Fibroblast of skin of back (primary cell): ENCODE measurements at regions not wholly inside any gene's neighbourhood (a gene's known extent, or its start where the extent isn't known, plus 50 kb on each side); places are given as distances from the start of the nearest gene placed in this dataset.

Experiments used
- DNase-seq: peaks from one replicate; pipeline ENCODE4 v3.0.0-alpha.2; 2013

- DNase-seq, result no peak
Observed at GRCh38 chr3:28649266-28649665, 300.6 kb upstream of the AZI2 start.

- no peak for DNase-seq
Observed at GRCh38 chr3:28651159-28651558, 302.5 kb upstream of the AZI2 start.

DNA sequence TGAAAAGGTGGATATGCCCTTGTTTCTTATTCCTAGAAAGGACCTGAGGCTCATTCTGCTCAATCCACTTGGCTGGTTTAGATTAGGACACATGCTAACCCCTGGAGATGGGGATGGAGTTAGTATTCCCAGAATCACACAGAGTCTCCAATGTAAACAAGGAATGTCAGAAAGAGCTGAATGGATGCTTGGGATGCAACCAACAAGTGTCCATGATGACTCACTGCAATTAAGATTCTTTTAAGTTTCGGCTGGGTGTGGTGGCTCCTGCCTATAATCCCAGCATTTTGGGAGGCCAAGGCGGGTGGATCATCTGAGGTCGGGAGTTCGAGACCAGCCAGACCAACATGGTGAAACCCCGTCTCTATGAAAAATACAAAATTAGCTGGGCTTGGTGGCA is 315.5 kb upstream of the AZI2 start:
- DNase-seq, result no peak

GRCh38 chr3:28667646-28668621 is 319.3 kb upstream of the AZI2 start:
- DNase-seq, result peak; percentile 57

GRCh38 chr3:28669870-28670269 is 321.2 kb upstream of the AZI2 start:
- no peak for DNase-seq

- peak; percentile 55 for DNase-seq
Observed at GRCh38 chr3:28672406-28672805, 323.8 kb upstream of the AZI2 start.

GRCh38 chr3:28673446-28673845 is 324.8 kb upstream of the AZI2 start:
- no peak for DNase-seq

DNA sequence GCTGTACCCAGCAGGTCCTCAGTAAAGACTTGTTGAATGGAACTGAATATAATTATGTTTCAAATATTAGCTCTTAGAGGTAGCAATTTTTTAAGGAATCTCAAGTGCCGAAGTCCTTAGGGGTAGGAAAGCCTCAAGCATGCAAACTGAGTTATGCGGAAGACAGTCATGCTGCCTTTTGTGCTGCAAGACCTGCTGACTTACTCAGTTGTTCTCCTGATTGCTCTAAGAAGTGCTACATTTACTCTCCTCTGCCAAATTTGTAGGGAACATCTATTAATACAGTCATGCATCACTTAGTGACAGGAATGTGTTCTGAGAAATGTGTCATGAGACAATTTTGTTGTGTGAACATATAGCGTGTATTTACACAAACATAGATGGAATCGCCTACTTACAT is 325.6 kb upstream of the AZI2 start:
- no peak for DNase-seq

DNA sequence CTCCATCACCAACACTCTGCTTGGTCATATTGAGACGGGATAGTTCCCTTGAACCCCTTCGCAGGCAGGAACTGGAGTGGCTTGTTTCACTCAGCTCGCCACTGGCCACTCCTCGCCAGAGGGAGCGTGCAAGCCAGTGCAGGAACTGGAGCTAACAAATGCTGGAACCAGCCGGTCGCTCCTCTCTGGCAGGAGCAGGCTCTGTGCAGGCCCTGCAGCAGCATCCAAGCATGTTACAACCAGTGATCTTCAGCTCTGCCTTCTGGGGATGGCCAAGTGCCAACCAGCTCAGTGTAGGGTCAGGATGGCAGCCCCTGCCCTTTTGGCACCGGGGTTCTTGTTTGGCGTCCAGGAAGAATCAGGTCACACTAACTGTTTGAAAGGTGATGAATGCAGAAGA is 329.0 kb upstream of the AZI2 start:
- no peak for DNase-seq

GRCh38 chr3:28678086-28678485 is 329.5 kb upstream of the AZI2 start:
- no peak for DNase-seq

GRCh38 chr3:28680050-28680449 is 331.4 kb upstream of the AZI2 start:
- no peak for DNase-seq

DNA sequence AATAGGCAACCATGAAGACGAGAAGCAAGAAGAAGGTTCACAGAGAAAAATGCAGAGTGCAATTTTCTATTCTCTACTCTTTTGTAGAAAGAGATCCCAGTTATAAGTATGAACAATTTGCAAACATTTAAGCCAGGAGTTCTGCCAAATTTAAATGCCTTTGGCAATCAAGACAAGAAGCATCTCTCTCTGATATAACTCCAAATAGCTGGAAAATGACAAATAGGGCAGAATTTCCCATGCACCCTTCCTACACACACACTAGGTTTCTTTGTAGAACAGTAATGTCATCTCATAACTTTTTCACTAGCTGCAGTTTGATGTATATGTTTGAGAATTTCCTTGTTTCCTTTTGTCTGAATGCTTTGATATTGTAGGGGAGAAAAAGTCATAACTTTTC is 333.5 kb upstream of the AZI2 start:
- no peak for DNase-seq

DNA sequence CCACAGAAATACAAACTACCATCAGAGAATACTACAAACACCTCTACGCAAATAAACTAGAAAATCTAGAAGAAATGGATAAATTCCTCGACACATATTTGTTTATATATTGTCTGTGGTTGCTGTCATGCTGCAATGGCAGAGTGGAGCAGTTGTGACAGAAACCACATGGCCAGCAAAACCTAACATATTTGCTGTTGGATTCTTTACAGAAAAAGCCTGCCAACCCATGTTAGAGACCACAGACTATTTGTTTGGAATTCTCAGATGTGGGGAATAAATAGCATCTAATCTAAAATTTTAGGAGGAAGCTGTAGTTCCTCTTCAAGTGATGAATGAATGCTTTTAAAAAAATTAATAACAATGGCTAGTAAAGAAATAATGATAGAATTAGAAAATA is 341.6 kb upstream of the AZI2 start:
- no peak for DNase-seq

DNA sequence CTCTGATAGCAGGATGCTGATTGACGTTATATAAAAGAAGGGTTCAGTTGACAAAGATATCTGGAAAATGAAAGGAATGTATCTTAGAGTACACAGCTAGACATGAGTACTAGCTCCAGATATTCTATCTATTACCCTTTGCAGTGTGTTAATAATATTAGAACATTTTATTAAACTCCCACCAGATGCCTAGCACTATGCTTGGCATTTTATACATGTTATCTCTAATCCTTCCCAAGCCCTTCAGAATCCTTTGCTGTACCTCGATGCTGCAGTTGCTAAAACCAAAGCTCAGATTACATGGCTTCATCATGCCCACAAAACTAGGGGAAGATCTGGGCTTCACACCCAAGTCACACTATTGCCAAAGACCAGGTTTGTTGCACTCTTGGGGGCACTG is 350.1 kb upstream of the AZI2 start:
- DNase-seq, result no peak

GRCh38 chr3:28699283-28699682 is 350.7 kb upstream of the AZI2 start:
- no peak for DNase-seq

DNA sequence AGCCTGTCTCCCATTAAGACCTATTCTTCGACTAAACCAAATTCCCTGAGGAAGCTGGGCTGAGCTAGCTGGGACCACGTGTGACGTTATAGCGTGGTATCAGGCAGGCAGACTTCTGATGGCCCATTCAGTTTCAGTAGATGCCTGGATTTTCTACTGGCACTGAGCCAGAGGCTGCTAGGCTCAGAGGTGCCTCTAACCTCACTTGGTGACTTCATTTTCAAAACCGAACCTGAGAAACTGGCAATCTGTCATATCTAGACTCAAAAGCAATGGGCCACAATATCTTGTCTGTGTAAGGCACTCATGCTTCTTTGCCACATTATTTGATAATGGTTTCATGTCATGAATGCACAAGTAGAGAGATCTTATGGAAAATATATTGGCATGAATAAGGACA is 352.1 kb upstream of the AZI2 start:
- no peak for DNase-seq

DNA sequence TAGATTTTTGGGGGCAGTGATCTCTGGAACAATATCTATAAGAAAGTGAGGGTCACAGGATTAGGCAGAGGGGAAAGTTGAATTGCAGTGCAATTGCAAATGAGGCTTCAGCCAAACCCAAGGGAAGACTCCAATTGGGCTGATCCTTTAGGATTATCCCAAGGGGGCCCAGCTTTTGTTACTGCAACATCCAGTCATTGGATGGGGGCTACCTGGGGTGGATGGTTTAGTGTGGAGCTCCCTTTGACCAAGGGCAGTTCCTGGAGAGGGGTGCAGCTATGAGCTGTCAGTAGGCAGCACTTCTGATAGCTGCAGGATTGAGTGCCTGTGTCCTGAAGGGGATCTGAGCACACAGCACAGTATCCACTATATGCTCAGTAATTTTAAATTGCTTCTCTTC is 355.2 kb upstream of the AZI2 start:
- DNase-seq, result no peak

- no peak for DNase-seq
Observed at GRCh38 chr3:28711293-28711692, 362.7 kb upstream of the AZI2 start.

- DNase-seq, result no peak
Observed at GRCh38 chr3:28716939-28717338, 368.3 kb upstream of the AZI2 start.

- no peak for DNase-seq
Observed at GRCh38 chr3:28718074-28718849, 369.6 kb upstream of the AZI2 start.

GRCh38 chr3:28726840-28727239 is 378.2 kb upstream of the AZI2 start:
- DNase-seq, result peak; percentile 30

DNA sequence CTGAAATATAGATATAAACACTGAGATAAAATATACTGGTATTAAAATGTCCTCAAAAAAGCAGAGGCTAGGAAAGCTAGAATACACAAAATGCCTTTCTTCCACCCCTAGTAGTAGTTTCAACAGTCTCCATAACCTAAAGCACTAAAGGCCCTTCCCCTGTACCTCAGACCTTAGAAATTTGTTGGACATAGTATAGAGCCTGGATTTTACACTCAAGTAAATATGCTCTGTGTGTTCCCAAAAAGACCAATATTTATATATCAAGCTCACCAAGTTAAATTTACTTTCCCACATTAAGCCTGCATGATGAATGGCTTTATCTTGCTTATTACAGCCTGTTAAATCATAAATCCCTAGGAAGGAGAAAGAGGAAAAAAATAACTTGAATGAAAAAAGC is 378.7 kb upstream of the AZI2 start:
- DNase-seq, result no peak

- DNase-seq, result no peak
Observed at GRCh38 chr3:28738425-28738824, 389.8 kb upstream of the AZI2 start.

GRCh38 chr3:28739647-28740046 is 391.0 kb upstream of the AZI2 start:
- DNase-seq, result no peak
